ENCODE measurements at regions not wholly inside any gene's neighbourhood (a gene's known extent, or its start where the extent isn't known, plus 50 kb on each side); places are given as distances from the start of the nearest gene placed in this dataset.

DNA sequence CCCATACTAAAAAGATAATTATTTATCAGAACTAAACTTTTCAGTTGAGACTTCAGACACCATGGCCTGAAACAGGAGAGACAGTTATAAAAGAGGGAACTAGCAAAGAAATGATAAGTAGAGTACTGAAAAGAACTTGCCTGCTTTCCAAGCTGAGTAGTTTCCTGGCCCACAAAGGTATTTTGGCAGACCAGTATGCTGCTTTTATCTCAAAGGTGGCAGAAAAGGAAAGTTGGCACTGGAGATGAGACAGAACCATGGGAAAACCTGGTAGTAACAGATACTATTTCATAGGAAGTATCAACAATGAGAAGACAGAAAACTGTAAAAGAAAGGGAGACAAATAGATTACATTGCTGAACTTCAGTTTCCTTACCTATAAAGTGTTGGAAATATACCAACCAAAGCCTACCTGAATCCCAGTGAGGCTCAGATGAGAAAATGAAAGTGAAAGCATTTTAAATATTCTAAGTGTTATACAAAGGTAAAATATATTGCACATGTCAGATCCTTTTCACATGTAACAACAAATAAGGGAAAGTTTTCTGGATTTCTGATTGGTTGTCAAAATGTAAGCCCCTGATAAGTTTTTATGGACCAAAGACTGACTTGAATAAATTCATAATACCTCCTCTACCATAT lies 155.3 kb upstream of the FSCB start:
- TF ChIP-seq CTCF (conservative IDR thresholded peaks at IDR 0.05; ENCODE audit: low read length), result no peak
- no peak for TF ChIP-seq EZH2phosphoT487 (IDR thresholded peaks at IDR 0.05; ENCODE audit: borderline replicate concordance, low read depth, low read length)

Data from OCI-LY7 (cell line).